NCI-H82 (cell line): ENCODE measurements at regions not wholly inside any gene's neighbourhood (a gene's known extent, or its start where the extent isn't known, plus 50 kb on each side); places are given as distances from the start of the nearest gene placed in this dataset.
A peak's percentile ranks its signal among the peaks of the same experiment; 100 is the strongest.

ENCODE experiments used
- DNase-seq: peaks from one replicate; lab custom pipeline; 2025; lab: John Stamatoyannopoulos, UW

DNA sequence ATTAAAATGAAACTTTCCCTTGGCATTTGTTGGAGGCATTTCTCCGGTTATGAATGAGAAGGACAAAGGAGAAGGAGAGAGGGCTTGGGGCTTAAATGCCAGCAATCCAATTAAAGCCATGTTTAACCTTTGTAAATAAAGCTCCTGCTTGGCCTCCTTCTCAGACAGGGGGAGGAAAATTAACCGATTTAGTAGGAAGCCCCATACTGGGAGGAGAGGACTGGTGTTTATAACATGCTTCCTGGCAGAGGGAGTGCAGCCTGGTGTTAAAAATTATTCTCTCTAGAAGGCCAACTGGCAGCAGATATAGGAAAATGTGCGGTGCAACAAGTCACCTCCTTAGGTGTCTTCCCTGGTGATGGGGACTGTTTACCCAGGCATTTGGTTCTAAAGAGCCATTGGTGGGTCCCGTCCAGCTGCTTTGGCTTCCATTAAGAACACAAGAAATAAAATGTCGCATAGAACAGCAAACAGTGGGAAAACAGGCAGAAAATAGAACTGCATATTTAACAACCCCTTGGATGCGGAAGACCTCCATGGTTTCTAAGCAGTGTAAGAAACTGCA, 846.5 kb downstream of the TYW1 start:
- peak; percentile 87 for DNase-seq

DNA sequence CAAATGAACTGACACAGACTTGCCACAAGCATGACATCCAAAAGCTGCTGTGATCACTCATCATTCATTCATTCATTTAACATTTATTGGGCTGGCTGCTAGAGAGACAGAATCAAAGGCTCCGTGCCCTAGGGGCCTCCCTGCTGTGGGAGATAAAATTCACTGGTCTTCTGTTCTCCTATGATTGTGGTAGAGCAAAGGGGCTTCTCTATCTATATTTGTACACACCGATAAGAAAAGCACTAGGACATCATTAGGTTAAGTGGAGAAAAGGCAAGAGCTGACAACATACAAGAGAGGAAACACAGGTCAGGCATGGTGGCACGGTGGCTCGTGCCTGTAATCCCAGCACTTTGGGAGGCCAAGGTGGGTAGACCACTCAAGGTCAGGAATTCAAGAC, 847.0 kb downstream of the TYW1 start:
- no peak for DNase-seq

GRCh38 chr7:67847092-67847787, 850.6 kb downstream of the TYW1 start:
- DNase-seq: no peak

DNA sequence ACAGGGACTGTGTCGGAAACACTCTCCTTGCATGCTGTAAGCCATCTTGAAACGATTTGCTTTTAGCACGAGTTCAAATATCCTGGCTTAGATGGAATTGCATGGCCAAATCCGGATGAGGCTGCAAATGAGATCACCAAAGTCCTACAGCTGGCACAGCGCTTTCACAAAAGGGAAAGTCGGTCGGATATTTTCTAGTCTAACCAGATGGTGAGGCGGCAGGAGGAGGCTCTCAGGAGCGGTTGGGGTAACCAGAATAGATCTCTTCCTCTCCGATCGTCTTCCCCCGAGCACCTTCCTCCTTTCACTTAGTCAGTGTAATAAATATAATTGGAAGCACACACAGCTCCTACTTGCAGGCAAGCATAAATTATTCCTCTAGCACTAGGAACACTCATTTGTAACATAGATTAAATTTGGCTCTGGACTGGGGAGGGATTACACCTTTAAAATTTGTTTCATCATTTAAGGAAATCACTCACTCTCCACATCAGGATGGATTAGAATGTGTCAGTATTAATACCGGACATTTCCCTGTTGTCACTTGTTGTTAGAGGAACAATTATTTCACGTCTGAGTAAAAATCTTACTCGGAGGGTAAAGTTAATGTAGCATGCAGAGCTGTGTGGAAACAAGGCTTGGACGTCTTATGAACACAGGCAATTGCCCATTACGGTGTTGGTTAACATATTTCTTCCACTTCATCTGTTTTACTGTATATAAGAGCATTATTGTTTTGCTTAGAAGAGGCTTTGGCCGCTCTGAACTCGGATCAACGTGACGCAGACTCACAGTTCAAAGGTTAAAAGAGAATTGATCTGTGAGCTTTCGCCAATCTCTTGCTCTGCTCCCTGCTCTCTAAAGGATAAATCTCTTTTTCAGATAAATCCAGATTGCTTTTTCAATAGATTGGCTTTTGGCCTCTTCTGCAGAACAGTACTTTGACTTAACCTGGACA, 857.9 kb downstream of the TYW1 start:
- DNase-seq: peak; percentile 96

GRCh38 chr7:67855322-67855721, 858.7 kb downstream of the TYW1 start:
- no peak for DNase-seq

GRCh38 chr7:67856046-67856445, 859.4 kb downstream of the TYW1 start:
- DNase-seq: no peak

DNA sequence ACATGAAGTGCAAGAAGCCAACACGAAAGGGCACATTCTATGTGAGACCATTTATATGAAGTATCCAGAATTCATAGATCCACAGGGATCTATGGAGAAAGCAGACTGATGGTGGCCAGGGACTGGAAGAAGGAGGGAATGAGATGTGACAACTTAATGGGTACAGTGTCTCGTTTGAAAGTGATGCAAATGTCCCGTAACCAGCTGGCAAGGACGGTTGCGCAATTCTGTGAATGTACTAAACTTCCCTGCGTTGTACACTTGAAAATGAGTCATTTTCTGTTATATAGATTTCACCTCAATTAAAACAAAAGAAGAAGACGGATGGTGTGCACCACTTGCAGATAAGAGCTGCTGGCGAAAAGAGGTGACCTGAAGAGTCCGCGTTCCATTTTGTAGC, 861.1 kb downstream of the TYW1 start:
- DNase-seq: no peak

DNA sequence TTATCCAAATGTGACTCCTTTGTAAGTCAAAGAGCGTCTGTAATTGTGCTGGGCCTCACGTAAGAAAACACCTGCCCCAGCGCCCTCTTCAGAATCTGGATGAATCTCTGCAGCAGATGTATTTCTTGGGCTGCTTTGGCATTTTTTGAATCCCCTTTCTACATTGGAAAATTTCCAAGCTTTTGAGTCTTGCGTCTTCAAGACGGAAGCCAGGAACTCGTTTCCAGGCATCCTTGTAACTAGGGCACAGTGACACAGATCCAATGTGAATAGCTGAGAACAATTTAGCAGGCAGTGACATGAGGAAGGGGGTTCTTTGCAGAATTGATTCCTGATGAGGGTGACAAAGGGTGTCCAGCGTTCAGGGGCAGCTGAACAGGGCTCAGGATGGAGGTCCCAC, 862.3 kb downstream of the TYW1 start:
- no peak for DNase-seq

DNA sequence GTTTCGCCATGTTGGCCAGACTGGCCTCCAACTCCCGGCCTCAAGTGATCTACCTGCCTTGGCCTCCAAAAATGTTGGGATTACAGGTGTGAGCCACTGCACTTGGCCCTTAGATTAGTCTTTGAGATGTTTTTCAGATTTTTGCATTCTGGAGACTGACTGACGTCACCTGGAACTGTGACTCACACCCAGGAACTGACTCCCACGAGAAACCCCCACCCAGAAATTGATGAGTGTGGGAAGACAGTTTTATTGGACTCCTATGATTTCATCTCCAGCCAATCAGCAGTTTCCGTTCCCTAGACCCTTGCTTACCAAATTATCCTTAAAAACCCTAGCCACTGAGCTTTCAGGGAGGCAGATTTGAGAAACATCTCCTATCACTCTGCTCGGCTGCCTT, 867.3 kb downstream of the TYW1 start:
- no peak for DNase-seq

GRCh38 chr7:67866054-67866453, 869.4 kb downstream of the TYW1 start:
- no peak for DNase-seq

- no peak for DNase-seq
These were observed 870.2 kb downstream of the TYW1 start for GRCh38 chr7:67866812-67867211.

GRCh38 chr7:67870396-67870795, 873.8 kb downstream of the TYW1 start:
- peak; percentile 89 for DNase-seq

GRCh38 chr7:67875558-67875957, 878.9 kb downstream of the TYW1 start:
- DNase-seq: peak; percentile 5

- no peak for DNase-seq
These were observed 882.2 kb downstream of the TYW1 start for GRCh38 chr7:67878808-67879207.

- DNase-seq: peak; percentile 66
These were observed 886.2 kb downstream of the TYW1 start for GRCh38 chr7:67882843-67883242.

DNA sequence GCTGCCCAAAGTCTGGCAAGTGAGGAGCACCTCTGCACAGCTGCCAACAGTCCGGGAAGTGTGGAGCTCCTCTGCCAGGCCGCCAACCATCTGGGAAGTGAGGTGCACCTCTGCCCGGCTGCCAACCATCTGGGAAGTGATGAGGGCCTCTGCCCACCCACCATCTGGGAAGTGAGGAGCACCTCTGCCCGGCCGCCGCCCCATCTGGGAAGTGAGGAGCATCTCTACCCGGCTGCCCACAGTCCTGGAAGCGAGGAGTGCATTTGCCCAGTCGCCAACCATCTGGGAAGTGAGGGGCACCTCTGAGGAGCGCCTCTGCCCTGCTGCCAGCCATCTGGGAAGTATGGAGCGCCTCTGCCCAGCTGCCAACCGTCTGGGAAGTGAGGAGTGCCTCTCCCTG, 893.7 kb downstream of the TYW1 start:
- no peak for DNase-seq

DNA sequence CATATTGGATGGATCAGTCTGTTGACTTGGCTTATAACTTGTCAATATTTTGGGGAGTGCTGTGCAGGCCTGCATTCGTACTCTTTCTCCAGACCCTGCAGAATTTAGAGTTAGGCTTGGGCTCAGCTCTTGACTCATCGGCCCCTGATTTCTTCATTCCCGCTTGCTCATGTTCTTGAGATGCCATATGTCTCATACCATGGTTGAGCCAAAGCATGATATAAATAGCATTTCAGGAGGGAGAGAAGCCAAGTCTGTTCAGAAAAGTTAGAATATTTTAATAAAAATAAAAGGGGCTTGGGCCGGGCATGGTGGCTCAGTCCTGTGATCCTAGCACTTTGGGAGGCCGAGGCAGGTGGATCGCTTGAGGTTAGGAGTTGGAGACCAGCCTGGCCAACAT, 898.1 kb downstream of the TYW1 start:
- no peak for DNase-seq

- no peak for DNase-seq
These were observed 900.1 kb downstream of the TYW1 start for GRCh38 chr7:67896721-67897120.

DNA sequence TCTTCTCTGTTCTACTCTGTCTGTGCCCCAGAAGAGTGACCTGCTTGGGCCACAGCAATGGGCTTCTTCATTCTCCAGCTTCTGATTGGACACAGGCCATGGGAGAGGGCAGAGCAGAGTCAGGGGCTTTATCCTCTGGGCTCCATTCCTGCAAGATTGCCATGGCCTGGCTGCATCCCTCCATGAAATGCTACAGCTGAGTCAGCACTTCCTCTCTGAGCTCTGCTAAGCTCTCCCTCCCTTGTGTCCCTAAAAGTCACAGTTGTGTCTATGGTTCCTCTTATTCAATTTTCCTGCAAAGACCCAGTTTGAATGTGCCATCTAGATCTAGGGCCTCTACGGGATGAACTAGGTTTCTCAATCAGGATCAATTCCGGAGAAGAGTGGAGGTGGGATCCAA, 903.8 kb downstream of the TYW1 start:
- no peak for DNase-seq

GRCh38 chr7:67901808-67902480, 905.3 kb downstream of the TYW1 start:
- no peak for DNase-seq

GRCh38 chr7:67907792-67908191, 911.2 kb downstream of the TYW1 start:
- no peak for DNase-seq

DNA sequence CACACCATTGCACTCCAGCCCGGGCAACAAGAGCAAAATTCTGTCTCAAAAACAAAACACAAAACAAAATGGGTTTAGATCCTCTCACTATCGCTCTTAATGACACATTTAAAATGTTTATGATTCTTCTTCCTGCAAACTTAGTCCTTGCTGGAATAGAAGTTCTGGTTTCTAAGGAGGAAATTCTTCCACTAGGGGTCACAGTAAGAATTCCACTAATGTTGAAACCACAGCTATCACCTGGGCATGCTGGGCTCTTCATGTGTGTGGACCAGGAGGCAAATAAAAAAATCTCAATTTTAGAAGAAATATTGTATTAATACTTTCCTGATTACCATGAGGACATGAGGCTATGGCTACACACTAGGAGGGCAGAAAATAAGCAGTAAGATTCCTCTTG, 915.8 kb downstream of the TYW1 start:
- DNase-seq: no peak
